Stimulated activated CD4-positive, alpha-beta T cell treated with anti-CD3 and anti-CD28 coated beads, Interleukin-12 subunit alpha, Interleukin-12 subunit beta, amount 100 ng/mL, for 48 hours (primary cell): ENCODE measurements at regions not wholly inside any gene's neighbourhood (a gene's known extent, or its start where the extent isn't known, plus 50 kb on each side); places are given as distances from the start of the nearest gene placed in this dataset.

ENCODE experiments used
- DNase-seq, 3 donors: peaks; one replicate each; pipeline ENCODE4 v3.0.0-alpha.2; 2020; ENCODE audit warnings: low read depth in 2 of 3, low spot score in 1 of 3

GRCh38 chr2:122210898-122211856 lies 455.7 kb downstream of the TSN start:
- no peak for DNase-seq

- DNase-seq, result no peak
Measured at GRCh38 chr2:122213312-122213711, 457.9 kb downstream of the TSN start.

GRCh38 chr2:122216071-122216470 lies 460.6 kb downstream of the TSN start:
- no peak for DNase-seq

GRCh38 chr2:122216901-122217300 lies 461.4 kb downstream of the TSN start:
- DNase-seq, result no peak

GRCh38 chr2:122218596-122218995 lies 463.1 kb downstream of the TSN start:
- DNase-seq, result no peak

- DNase-seq, result no peak
Measured at GRCh38 chr2:122219504-122219903, 464.1 kb downstream of the TSN start.

- DNase-seq, result no peak
Measured at GRCh38 chr2:122221665-122222064, 466.2 kb downstream of the TSN start.

GRCh38 chr2:122231296-122231695 lies 475.8 kb downstream of the TSN start:
- DNase-seq, result no peak

- DNase-seq, result no peak
Measured at GRCh38 chr2:122233372-122233771, 477.9 kb downstream of the TSN start.

GRCh38 chr2:122236152-122236874 lies 480.9 kb downstream of the TSN start:
- no peak for DNase-seq

GRCh38 chr2:122236925-122237324 lies 481.5 kb downstream of the TSN start:
- no peak for DNase-seq

GRCh38 chr2:122237450-122237849 lies 482.0 kb downstream of the TSN start:
- DNase-seq, result no peak

GRCh38 chr2:122238006-122238559 lies 482.6 kb downstream of the TSN start:
- DNase-seq, result no peak

- DNase-seq, result no peak
Measured at GRCh38 chr2:122239440-122239839, 484.0 kb downstream of the TSN start.

GRCh38 chr2:122244598-122245229 lies 489.3 kb downstream of the TSN start:
- DNase-seq, result no peak

GRCh38 chr2:122249673-122250072 lies 494.2 kb downstream of the TSN start:
- no peak for DNase-seq

- no peak for DNase-seq
Measured at GRCh38 chr2:122251158-122251557, 495.7 kb downstream of the TSN start.

- DNase-seq, result no peak
Measured at GRCh38 chr2:122251566-122251965, 496.1 kb downstream of the TSN start.

GRCh38 chr2:122255924-122256323 lies 500.5 kb downstream of the TSN start:
- DNase-seq, result no peak

GRCh38 chr2:122261911-122262310 lies 506.5 kb downstream of the TSN start:
- no peak for DNase-seq

- DNase-seq, result no peak
Measured at GRCh38 chr2:122263746-122264145, 508.3 kb downstream of the TSN start.
